Psoas muscle (tissue), 7 donors: ENCODE measurements at regions not wholly inside any gene's neighbourhood (a gene's known extent, or its start where the extent isn't known, plus 50 kb on each side); places are given as distances from the start of the nearest gene placed in this dataset.

Experiments used
- ATAC-seq, 4 donors: fragments of 200-7000 bp; cut with Tn5 transposase; one replicate each; pipeline ENCODE4 v1.9.1; 2020; ENCODE audit warnings: moderate library complexity in 3 of 4, mild to moderate bottlenecking in 2 of 4
- DNase-seq, 2 donors: peaks; one replicate each; pipeline ENCODE4 v3.0.0-alpha.2; 2020
- H3K27ac ChIP-seq: fragments of 200-600 bp; one replicate; pipeline ENCODE4 v1.8.0; 2022
- H3K27me3 ChIP-seq, 3 donors: fragments of 200-600 bp in 1 of 3; one replicate each; pipeline versions ENCODE4 v1.6.1 to v1.8.0; 2013 to 2022; ENCODE audit warnings: low read length in 2 of 3, mild to moderate bottlenecking in 2 of 3, moderate library complexity in 1 of 3; ENCODE audit not compliant: insufficient read depth in 3 of 3
- H3K36me3 ChIP-seq, 2 donors: fragments of 200-600 bp in 1 of 2; one replicate each; pipeline versions ENCODE4 v1.6.1 to v1.8.0; 2013 to 2022; ENCODE audit warnings: low read depth in 1 of 2, mild to moderate bottlenecking in 1 of 2, moderate library complexity in 1 of 2; ENCODE audit not compliant: insufficient read depth in 1 of 2
- H3K4me1 ChIP-seq: fragments of 200-600 bp; one replicate; pipeline ENCODE4 v1.8.0; 2022
- H3K4me3 ChIP-seq: fragments of 200-600 bp; one replicate; pipeline ENCODE4 v1.8.0; 2022; ENCODE audit warnings: mild to moderate bottlenecking
- H3K9me3 ChIP-seq: fragments of 200-600 bp; one replicate; pipeline ENCODE4 v1.8.0; 2022
- CTCF ChIP-seq: fragments of 200-600 bp; IDR thresholded peaks from one replicate; pipeline ENCODE4 v1.8.0; 2022; ENCODE audit warnings: antibody characterized with exemption
- WGBS, 3 donors: extraction: QIAGEN DNeasy Blood & Tissue Kit; methylation state at CpG; one replicate each; pipeline versions ENCODE4 v1.1.6 to v1.1.7; 2013; 5-methylcytosine and 5-hydroxymethylcytosine counted together
- intact Hi-C, 2 donors: fragments of 100-400 bp; cut with DNase I; formaldehyde crosslinking; loops; one replicate each; pipeline versions ENCODE4 v1.11.0 to v1.14.2; 2022
- donor health status: healthy with polysubstance abuse.
- donor health status: DM: no; HTN: no; CAD: no; lungs with moderate emphysema.
- donor health status: Bipolar disorder and iron deficiency.
- donor health status: healthy.
- donor health status: DM: yes; HTN: yes; CAD: no.
- donor health status: DM: no; HTN: no; CAD: no.
- donor health status: DM: yes; HTN: yes; CAD: no.

- H3K4me3 ChIP-seq = no peak overlapping the region
- no peaks in the 10 kb centered on the region for H3K27me3 ChIP-seq
- H3K27ac ChIP-seq = no peak overlapping the region
- no peaks in the 10 kb centered on the region for H3K36me3 ChIP-seq
- WGBS, 3 donors = 28 to 52% (median 28%) methylated on average over 2 of the region's 2 CpGs
- H3K9me3 ChIP-seq = no peaks in the 10 kb centered on the region
- no peak for TF ChIP-seq CTCF
- H3K4me1 ChIP-seq = no peaks in the 10 kb centered on the region
- intact Hi-C loops = no loop called here
- ATAC-seq = no peak
- DNase-seq = no peak
These were observed 308.2 kb upstream of the SGK1 start for GRCh38 chr6:134626086-134626485.

- Histone ChIP-seq H3K36me3 (no peaks in the 10 kb centered on the region), H3K9me3 (no peaks in the 10 kb centered on the region), H3K27me3 (no peaks in the 10 kb centered on the region), H3K4me1 (no peaks in the 10 kb centered on the region), H3K4me3 (no peak overlapping the region), H3K27ac (no peak overlapping the region)
- intact Hi-C loops = no loop called here
- no peak for DNase-seq
- 93 to 96% (median 95%) methylated on average over 6 of the region's 6 CpGs for WGBS, 3 donors
- TF ChIP-seq CTCF = no peak
- ATAC-seq = peak in 1 of 4 donors; percentile 34
These were observed 306.9 kb upstream of the SGK1 start for GRCh38 chr6:134624781-134625180.

- H3K4me3 ChIP-seq = no peak overlapping the region
- intact Hi-C loops = no loop called here
- WGBS, 3 donors = 90 to 98% (median 92%) methylated on average over 5 of the region's 5 CpGs
These were observed 305.5 kb upstream of the SGK1 start for GRCh38 chr6:134623401-134623800.

GRCh38 chr6:134622382-134623173 is 304.7 kb upstream of the SGK1 start:
- WGBS, 3 donors = 89 to 90% (median 90%) methylated on average over 4 of the region's 4 CpGs
- Histone ChIP-seq H3K4me1 (no peaks in the 10 kb centered on the region), H3K36me3 (no peaks in the 10 kb centered on the region), H3K9me3 (no peaks in the 10 kb centered on the region), H3K4me3 (no peak overlapping the region), H3K27me3 (no peaks in the 10 kb centered on the region), H3K27ac (no peak overlapping the region)
- no peak for TF ChIP-seq CTCF
- no peak for DNase-seq
- peak in 2 of 4 donors; percentile 23 to 38 for ATAC-seq
- intact Hi-C loops = no loop called here

More at GRCh38 chr6:134623401-134623800, 305.5 kb upstream of the SGK1 start:
- no peaks in the 10 kb centered on the region for H3K9me3 ChIP-seq
- no peaks in the 10 kb centered on the region for H3K4me1 ChIP-seq
- no peak for TF ChIP-seq CTCF
- H3K27me3 ChIP-seq = no peaks in the 10 kb centered on the region
- H3K36me3 ChIP-seq = no peaks in the 10 kb centered on the region
- ATAC-seq = no peak
- no peak for DNase-seq
- no peak overlapping the region for H3K27ac ChIP-seq

- no peak for TF ChIP-seq CTCF
- Histone ChIP-seq H3K9me3 (no peaks in the 10 kb centered on the region), H3K27ac (no peak overlapping the region), H3K4me1 (no peaks in the 10 kb centered on the region), H3K4me3 (no peak overlapping the region), H3K27me3 (no peaks in the 10 kb centered on the region), H3K36me3 (no peaks in the 10 kb centered on the region)
- intact Hi-C loops = no loop called here
- no peak for DNase-seq
- ATAC-seq = peak in 3 of 4 donors; percentile 56 to 91 (median 86)
These were observed 303.9 kb upstream of the SGK1 start for GRCh38 chr6:134621858-134622257.
